ENCODE measurements at regions not wholly inside any gene's neighbourhood (a gene's known extent, or its start where the extent isn't known, plus 50 kb on each side); places are given as distances from the start of the nearest gene placed in this dataset.

GRCh38 chr10:4675808-4676207, 150.2 kb upstream of the AKR1E2 start:
- TF ChIP-seq POLR2AphosphoS5 (IDR thresholded peaks at IDR 0.05) (no peak), CTCF (IDR thresholded peaks at IDR 0.05) (no peak), POLR2A (IDR thresholded peaks at IDR 0.05) (no peak), EP300 (IDR thresholded peaks at IDR 0.05) (no peak)
- Histone ChIP-seq H3K36me3 (no peaks in the 10 kb centered on the region), H3K4me3 (no peak overlapping the region), H3K4me1 (peaks cover 0 to 21% (median 14%) of the 10 kb centered on the region in 4 donors), H3K9me3 (no peaks in the 10 kb centered on the region), H3K27ac (peak overlapping the region in 1 of 4 donors; percentile 77), H3K27me3 (no peaks in the 10 kb centered on the region)
- intact Hi-C loops (cut with DNase I) = no loop called here
- no peak for DNase-seq

GRCh38 chr10:4673279-4674040, 152.5 kb upstream of the AKR1E2 start:
- intact Hi-C loops (cut with DNase I) = no loop called here
- H3K27ac ChIP-seq = peak overlapping the region in 1 of 4 donors; percentile 36
- WGBS, 2 donors = 92 to 94% methylated on average over 7 of the region's 7 CpGs
- no peak for DNase-seq
- H3K4me1 ChIP-seq = peaks cover 0 to 15% (median 11%) of the 10 kb centered on the region in 4 donors
- no peaks in the 10 kb centered on the region for H3K9me3 ChIP-seq
- no peak for TF ChIP-seq POLR2AphosphoS5 (IDR thresholded peaks at IDR 0.05)
- TF ChIP-seq EP300 (IDR thresholded peaks at IDR 0.05) = no peak
- TF ChIP-seq POLR2A (IDR thresholded peaks at IDR 0.05) = no peak
- TF ChIP-seq CTCF (IDR thresholded peaks at IDR 0.05) = no peak
- H3K27me3 ChIP-seq = no peaks in the 10 kb centered on the region
- no peaks in the 10 kb centered on the region for H3K36me3 ChIP-seq
- H3K4me3 ChIP-seq = no peak overlapping the region

DNA sequence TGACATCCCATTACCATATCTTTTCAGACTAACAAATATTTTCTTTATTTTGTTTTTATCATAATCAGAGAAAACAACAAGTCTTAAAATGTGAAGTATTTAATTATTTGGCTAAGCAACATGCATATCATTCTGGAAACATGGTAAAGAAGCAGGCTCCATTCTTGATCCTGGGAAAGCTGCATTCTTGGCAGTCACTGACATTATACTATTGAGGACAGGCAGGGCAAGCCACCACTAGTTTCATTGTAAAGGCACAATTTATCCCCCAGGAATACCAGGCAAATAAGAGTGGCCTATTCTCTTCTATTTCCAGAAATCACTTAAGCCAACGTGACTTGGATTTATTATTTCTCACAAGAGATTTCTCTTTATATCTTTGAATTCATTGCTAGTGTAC, 153.8 kb upstream of the AKR1E2 start:
- peak overlapping the region in 3 of 4 donors; percentile 8 to 36 (median 15) for H3K27ac ChIP-seq

DNA sequence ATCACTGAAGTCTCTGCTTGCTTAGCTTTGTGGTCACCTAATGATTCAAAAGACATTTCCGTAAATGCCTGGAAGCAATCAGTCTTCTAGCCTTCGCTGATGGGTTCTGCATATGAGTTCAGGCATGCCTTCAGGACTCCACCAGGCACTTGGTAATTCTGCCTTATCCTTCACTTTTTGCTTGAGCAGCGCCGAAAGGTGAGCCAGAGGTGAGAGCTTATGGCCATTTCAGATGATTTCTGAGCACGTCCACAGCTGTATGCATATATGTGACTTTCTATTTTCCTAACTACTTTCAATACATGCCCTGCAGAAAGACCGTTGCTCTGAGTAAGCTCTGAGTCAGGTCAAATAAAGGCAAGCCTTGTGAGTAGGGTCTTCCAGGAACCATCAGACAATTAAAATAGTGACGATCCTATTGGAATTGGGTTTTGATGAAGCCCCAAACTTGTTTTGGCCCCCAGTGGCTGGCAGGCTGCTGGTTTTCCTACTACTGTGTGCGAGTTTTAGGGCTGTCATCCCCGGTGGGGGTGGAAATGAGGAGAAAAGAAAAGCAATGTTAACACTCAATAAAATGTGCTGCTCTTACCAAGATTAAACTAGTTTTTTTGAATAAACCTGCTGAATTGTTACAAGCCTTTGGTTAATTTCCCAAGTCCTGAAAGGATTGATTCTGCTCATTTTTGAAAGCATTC, 154.4 kb upstream of the AKR1E2 start:
- TF ChIP-seq POLR2AphosphoS5 (IDR thresholded peaks at IDR 0.05) (no peak), CTCF (IDR thresholded peaks at IDR 0.05) (no peak), EP300 (IDR thresholded peaks at IDR 0.05) (no peak), POLR2A (IDR thresholded peaks at IDR 0.05) (no peak)
- Histone ChIP-seq H3K4me1 (peaks cover 0 to 8% (median 2%) of the 10 kb centered on the region in 4 donors), H3K4me3 (no peak overlapping the region), H3K36me3 (no peaks in the 10 kb centered on the region), H3K27ac (peak overlapping the region in 3 of 4 donors; percentile 8 to 36 (median 15)), H3K9me3 (no peaks in the 10 kb centered on the region), H3K27me3 (no peaks in the 10 kb centered on the region)
- intact Hi-C loops (cut with DNase I) = no loop called here
- DNase-seq = no peak
- 93% methylated on average over 9 of the region's 9 CpGs for WGBS, 2 donors

More for the DNA sequence above, 153.8 kb upstream of the AKR1E2 start:
- no peak overlapping the region for H3K4me3 ChIP-seq
- H3K27me3 ChIP-seq = no peaks in the 10 kb centered on the region
- 87 to 92% methylated on average over 1 of the region's 1 CpG for WGBS, 2 donors
- intact Hi-C loops (cut with DNase I) = no loop called here
- H3K36me3 ChIP-seq = no peaks in the 10 kb centered on the region
- H3K9me3 ChIP-seq = no peaks in the 10 kb centered on the region
- TF ChIP-seq EP300 (IDR thresholded peaks at IDR 0.05) (no peak), CTCF (IDR thresholded peaks at IDR 0.05) (no peak), POLR2A (IDR thresholded peaks at IDR 0.05) (no peak), POLR2AphosphoS5 (IDR thresholded peaks at IDR 0.05) (no peak)
- peaks cover 0 to 8% (median 2%) of the 10 kb centered on the region in 4 donors for H3K4me1 ChIP-seq
- DNase-seq = no peak

Measured in sigmoid colon (tissue), 6 donors.